Esophagus squamous epithelium (tissue), 4 donors: ENCODE measurements at regions not wholly inside any gene's neighbourhood (a gene's known extent, or its start where the extent isn't known, plus 50 kb on each side); places are given as distances from the start of the nearest gene placed in this dataset.

Experiments
- CTCF ChIP-seq, 6 experiments: fragments of 450-650 bp in 4 of 6; fragments of 200-600 bp in 2 of 6; sonication (generic) in 2 of 6; IDR thresholded peaks; one replicate each; pipeline ENCODE4 v1.5.1; 2016 to 2019; ENCODE audit warnings: antibody characterized with exemption in 6 of 6, mild to moderate bottlenecking in 4 of 6, moderate library complexity in 4 of 6
- POLR2A ChIP-seq, 4 donors: fragments of 450-650 bp; IDR thresholded peaks; one replicate each; pipeline ENCODE4 v1.6.1; 2017; ENCODE audit warnings: antibody characterized with exemption in 4 of 4, mild to moderate bottlenecking in 4 of 4, moderate library complexity in 3 of 4

DNA sequence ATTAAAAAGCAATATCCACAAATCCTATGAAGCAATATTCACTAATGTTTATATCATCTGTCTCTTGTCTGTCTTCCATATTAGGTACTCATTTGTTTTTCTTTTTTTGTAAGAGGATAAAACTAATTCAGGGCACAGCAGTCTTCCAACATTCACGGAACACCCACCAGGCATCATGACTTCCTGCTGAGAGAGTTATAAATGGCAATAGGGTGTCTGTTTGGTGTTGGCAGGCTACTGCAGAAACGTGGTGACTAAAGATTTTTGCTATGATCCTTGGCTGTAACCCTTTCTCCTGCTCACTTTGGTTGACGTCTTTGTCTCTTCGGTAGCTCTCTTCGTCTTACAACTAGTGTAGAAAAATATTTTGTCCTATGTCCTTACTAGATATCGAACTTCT is 860.6 kb upstream of the MGAT4C start:
- no peak for TF ChIP-seq CTCF (IDR thresholded peaks at IDR 0.05)
- no peak for TF ChIP-seq POLR2A (IDR thresholded peaks at IDR 0.05)
